ENCODE measurements at regions not wholly inside any gene's neighbourhood (a gene's known extent, or its start where the extent isn't known, plus 50 kb on each side); places are given as distances from the start of the nearest gene placed in this dataset.

DNA sequence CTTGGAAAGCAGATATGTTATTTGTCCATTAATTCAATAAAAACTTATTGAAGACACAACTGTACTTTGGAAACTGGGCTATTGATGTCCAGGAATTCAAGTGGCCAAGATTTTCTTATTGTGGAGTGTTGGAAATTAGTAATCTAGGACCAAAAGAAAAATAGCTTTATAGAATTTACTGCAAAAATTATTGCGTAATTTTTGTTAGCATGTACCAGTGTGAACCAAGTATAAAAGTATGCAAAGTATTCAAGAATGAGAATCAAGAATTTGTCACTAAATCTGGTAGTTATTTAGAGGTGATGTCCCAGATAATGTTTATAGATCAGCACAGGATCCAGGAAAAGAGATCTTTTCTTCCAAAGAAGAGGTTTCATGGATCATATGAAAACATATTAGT is 468.9 kb upstream of the CTSO start:
- TF ChIP-seq POLR2A (IDR thresholded peaks at IDR 0.05; ENCODE audit: low read length) (no peak), GATA1 (IDR thresholded peaks at IDR 0.05; ENCODE audit: low read depth, low read length) (no peak)
